ENCODE measurements at regions not wholly inside any gene's neighbourhood (a gene's known extent, or its start where the extent isn't known, plus 50 kb on each side); places are given as distances from the start of the nearest gene placed in this dataset.
"Not testable (repeated sequence)": the region's sequence is repeated elsewhere in the genome, so short reads cannot be mapped to it uniquely, and the experiment has no call there.

DNA sequence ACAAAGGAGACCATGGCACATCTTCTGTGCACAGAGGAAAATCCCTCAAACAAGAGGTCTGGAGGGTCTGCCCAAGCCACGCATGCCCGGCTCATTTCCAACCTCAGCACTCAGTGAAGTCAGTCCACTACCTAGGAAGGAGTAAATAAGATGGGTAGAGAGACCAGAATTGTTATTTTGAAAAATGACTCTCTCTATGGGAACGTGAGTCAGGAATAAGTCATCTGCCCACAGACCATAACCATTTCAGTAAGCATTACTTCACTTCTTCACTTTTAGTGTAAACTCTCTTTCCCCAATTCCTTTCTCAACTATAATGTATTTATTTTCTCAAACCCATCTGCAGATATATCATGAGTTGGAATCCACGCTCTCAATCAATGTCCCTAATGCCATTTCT is 1039.9 kb upstream of the USP15 start:
- Histone ChIP-seq H3K4me1 (ENCODE audit: control insufficient read depth in 1 of 2, insufficient read depth in 1 of 2, low read depth in 1 of 2, low read length in 1 of 2) (no peaks in the 10 kb centered on the region), H3K36me3 (no peaks in the 10 kb centered on the region), H3K27ac (no peak overlapping the region), H3K9me3 (peaks cover 3% of the 10 kb centered on the region), H3K27me3 (no peaks in the 10 kb centered on the region), H3K4me3 (ENCODE audit: low read depth in 1 of 2, low read length in 1 of 2) (no peak overlapping the region)
- TF ChIP-seq, protein P1, sequence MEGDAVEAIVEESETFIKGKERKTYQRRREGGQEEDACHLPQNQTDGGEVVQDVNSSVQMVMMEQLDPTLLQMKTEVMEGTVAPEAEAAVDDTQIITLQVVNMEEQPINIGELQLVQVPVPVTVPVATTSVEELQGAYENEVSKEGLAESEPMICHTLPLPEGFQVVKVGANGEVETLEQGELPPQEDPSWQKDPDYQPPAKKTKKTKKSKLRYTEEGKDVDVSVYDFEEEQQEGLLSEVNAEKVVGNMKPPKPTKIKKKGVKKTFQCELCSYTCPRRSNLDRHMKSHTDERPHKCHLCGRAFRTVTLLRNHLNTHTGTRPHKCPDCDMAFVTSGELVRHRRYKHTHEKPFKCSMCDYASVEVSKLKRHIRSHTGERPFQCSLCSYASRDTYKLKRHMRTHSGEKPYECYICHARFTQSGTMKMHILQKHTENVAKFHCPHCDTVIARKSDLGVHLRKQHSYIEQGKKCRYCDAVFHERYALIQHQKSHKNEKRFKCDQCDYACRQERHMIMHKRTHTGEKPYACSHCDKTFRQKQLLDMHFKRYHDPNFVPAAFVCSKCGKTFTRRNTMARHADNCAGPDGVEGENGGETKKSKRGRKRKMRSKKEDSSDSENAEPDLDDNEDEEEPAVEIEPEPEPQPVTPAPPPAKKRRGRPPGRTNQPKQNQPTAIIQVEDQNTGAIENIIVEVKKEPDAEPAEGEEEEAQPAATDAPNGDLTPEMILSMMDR (IDR thresholded peaks at IDR 0.05) = no peak

DNA sequence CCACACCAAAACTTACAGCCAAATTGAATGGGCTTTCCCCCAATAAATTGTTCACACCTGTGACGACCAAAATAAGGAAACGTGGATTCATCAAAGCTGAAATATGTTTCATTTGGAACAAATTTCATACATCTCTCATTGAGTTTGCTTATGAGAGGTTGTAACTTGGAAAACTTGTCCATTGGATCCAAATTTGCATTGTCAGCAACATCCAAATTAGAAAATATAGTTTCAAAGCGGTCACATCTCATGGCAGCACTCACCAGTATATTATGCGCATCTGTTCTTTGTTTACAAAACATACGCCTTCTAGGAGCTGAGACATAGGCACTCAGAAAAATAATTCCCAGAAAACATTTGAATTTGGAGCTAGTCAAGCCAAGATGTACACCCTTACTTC is 1028.2 kb upstream of the USP15 start:
- H3K4me3 ChIP-seq (ENCODE audit: low read depth in 1 of 2, low read length in 1 of 2) = no peak overlapping the region

DNA sequence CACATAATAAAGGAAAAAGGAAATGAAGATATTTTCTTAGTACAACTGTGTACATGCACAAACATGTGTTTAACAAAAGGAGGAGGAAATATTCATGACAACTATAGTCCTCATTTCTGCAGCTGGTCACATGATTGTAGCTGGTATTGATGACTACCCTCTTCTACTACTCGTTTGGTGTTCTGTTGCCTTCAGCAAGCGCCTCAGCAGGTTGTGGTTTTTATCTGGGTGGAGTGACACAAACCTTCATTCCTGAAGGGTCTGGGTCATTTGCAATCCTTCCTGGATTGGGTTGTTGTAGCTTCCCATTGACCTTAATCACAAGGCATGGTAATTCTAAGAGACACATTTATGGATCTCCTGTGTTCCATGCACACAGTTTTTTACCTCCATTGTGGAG is 1009.9 kb upstream of the USP15 start:
- Histone ChIP-seq H3K9me3 (no peaks in the 10 kb centered on the region), H3K27me3 (no peaks in the 10 kb centered on the region), H3K27ac (no peak overlapping the region), H3K4me3 (ENCODE audit: low read depth in 1 of 2, low read length in 1 of 2) (no peak overlapping the region), H3K36me3 (no peaks in the 10 kb centered on the region), H3K4me1 (ENCODE audit: control insufficient read depth in 1 of 2, insufficient read depth in 1 of 2, low read depth in 1 of 2, low read length in 1 of 2) (no peaks in the 10 kb centered on the region)
- TF ChIP-seq, protein P1 (IDR thresholded peaks at IDR 0.05) = no peak

More for the DNA sequence above, 1028.2 kb upstream of the USP15 start:
- Histone ChIP-seq H3K27ac (no peak overlapping the region), H3K4me1 (ENCODE audit: control insufficient read depth in 1 of 2, insufficient read depth in 1 of 2, low read depth in 1 of 2, low read length in 1 of 2) (no peaks in the 10 kb centered on the region), H3K9me3 (no peaks in the 10 kb centered on the region), H3K36me3 (no peaks in the 10 kb centered on the region), H3K27me3 (no peaks in the 10 kb centered on the region)
- TF ChIP-seq, protein P1 (IDR thresholded peaks at IDR 0.05) = no peak

DNA sequence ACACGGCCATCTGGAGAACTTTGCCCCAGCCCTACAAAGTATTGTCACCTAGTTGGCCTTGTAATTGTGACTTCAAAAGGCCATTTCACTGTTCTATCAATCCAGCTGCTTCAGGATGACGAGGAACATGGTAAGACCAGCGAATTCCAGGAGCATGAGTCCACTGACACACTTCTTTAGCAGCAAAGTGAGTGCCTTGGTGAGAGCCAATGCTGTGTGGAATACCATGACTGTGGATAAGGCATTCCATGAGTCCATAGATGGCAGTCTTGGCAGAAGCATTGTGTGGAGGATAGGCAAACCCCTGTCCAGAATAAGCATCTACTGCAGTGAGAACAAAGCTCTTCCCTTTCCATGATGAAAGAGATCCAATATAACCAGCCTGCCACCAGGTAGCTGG is 1009.1 kb upstream of the USP15 start:
- Histone ChIP-seq H3K9me3 (no peaks in the 10 kb centered on the region), H3K36me3 (no peaks in the 10 kb centered on the region), H3K4me1 (ENCODE audit: control insufficient read depth in 1 of 2, insufficient read depth in 1 of 2, low read depth in 1 of 2, low read length in 1 of 2) (no peaks in the 10 kb centered on the region), H3K27ac (no peak overlapping the region), H3K4me3 (ENCODE audit: low read depth in 1 of 2, low read length in 1 of 2) (no peak overlapping the region), H3K27me3 (no peaks in the 10 kb centered on the region)
- TF ChIP-seq, protein P1 (IDR thresholded peaks at IDR 0.05) = no peak

DNA sequence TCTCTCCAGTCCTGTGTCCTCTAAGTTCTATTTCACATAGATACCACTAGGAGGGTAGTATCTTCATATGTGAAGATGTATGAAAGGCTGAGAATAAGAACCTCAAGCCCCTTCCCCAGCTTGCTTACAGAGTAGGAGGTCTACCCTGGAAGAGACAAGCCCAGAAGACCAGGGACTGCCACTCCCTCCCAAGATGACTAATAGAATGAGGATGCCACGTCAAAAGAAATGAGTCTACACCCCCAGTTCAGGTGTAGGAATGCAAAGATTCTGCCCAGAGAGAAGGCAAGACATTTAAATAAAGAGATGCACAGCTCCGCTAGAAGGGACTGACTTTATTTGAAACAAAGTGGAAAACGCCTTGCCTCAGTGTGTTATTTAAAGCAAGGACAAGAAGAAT is 1006.0 kb upstream of the USP15 start:
- no peaks in the 10 kb centered on the region for H3K36me3 ChIP-seq
- no peak overlapping the region for H3K27ac ChIP-seq
- TF ChIP-seq, protein P1 (IDR thresholded peaks at IDR 0.05) = no peak
- no peaks in the 10 kb centered on the region for H3K9me3 ChIP-seq
- H3K27me3 ChIP-seq = no peaks in the 10 kb centered on the region
- no peak overlapping the region for H3K4me3 ChIP-seq (ENCODE audit: low read depth in 1 of 2, low read length in 1 of 2)
- H3K4me1 ChIP-seq (ENCODE audit: control insufficient read depth in 1 of 2, insufficient read depth in 1 of 2, low read depth in 1 of 2, low read length in 1 of 2) = no peaks in the 10 kb centered on the region

DNA sequence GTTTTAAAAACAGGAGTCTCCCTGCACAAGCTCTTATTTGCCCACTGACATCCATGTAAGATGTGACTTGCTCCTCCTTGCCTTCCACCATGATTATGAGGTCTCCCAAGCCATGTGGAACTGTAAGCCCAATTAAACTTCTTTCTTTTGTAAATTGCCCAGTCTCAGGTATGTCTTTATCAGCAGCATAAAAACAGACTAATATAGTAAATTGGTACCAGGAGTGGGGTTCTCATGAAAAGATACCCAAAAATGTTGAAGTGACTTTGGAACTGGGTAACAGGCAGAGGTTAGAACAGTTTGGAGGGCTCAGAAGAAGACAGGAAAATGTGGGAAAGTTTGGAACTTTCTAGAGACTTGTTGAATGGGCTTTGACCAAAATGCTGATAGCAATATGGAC is 995.9 kb upstream of the USP15 start:
- not testable (repeated sequence) for H3K27me3 ChIP-seq

More for the DNA sequence above, 995.9 kb upstream of the USP15 start:
- not testable (repeated sequence) for H3K27ac ChIP-seq; H3K9me3 ChIP-seq; H3K4me3 ChIP-seq (ENCODE audit: low read depth in 1 of 2, low read length in 1 of 2); H3K36me3 ChIP-seq; H3K4me1 ChIP-seq (ENCODE audit: control insufficient read depth in 1 of 2, insufficient read depth in 1 of 2, low read depth in 1 of 2, low read length in 1 of 2)

Data from neutrophil (primary cell).